ENCODE measurements at regions not wholly inside any gene's neighbourhood (a gene's known extent, or its start where the extent isn't known, plus 50 kb on each side); places are given as distances from the start of the nearest gene placed in this dataset.

DNA sequence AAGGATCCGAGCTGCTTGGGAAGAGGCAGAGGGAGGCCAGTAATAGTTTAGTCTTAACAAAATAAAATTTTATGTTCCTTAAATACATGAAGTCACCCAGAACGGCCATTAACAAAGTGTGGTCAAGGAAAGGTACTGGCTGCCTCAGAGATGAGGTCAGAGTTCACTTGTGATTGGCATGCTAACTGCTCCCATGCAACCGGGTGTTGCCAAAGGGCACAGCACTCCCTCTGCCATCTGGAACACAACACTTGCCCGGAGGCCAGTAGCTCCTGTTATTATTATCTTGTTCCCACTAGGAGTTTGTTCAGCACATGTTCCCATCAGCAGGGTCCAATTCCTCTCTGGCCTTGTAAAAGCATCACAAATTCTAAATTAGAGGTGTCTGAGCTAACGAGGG, 207.0 kb downstream of the CYP26B1 start:
- Histone ChIP-seq H3K79me2 (ENCODE audit: insufficient read depth) (no peaks in the 10 kb centered on the region), H3F3A (replicated peaks; ENCODE audit: insufficient read depth) (no peaks in the 10 kb centered on the region), H3K9ac (no peak overlapping the region), H4K20me1 (ENCODE audit: insufficient read depth) (no peaks in the 10 kb centered on the region), H2AFZ (ENCODE audit: low read depth) (no peak overlapping the region), H3K9me3 (no peaks in the 10 kb centered on the region), H3K4me3 (ENCODE audit: low read depth in 2 of 2, low read length in 1 of 2) (no peak overlapping the region), H3K4me2 (no peak overlapping the region), H3K27ac (ENCODE audit: low read depth in 2 of 2, low read length in 1 of 2) (no peak overlapping the region), H3K27me3 (ENCODE audit: insufficient read depth) (no peaks in the 10 kb centered on the region), H3K4me1 (ENCODE audit: control insufficient read depth in 1 of 2, insufficient read depth in 2 of 2, low read depth in 1 of 2, low read length in 1 of 2) (peaks cover 0 to 4% of the 10 kb centered on the region in 2 experiments; a peak in 1 of 4 replicates), H3K9me2 (no peaks in the 10 kb centered on the region), H3K36me3 (replicated peaks in 1 of 2; ENCODE audit: control insufficient read depth in 1 of 2, insufficient read depth in 2 of 2, low read length in 1 of 2) (no peaks in the 10 kb centered on the region)
- TF ChIP-seq RXRA (IDR thresholded peaks at IDR 0.05; ENCODE audit: borderline replicate concordance, low read depth) = no peak
- TF ChIP-seq MXI1 (IDR thresholded peaks at IDR 0.05; ENCODE audit: low read depth, low read length) = no peak
- TF ChIP-seq USF2 (IDR thresholded peaks at IDR 0.05; ENCODE audit: borderline replicate concordance, low read depth, low read length) = no peak
- TF ChIP-seq GATA2 (CRISPR knock-in tag; IDR thresholded peaks at IDR 0.05) = no peak
- no peak for TF ChIP-seq FOXJ3 (CRISPR knock-in tag; IDR thresholded peaks at IDR 0.05)
- no peak for TF ChIP-seq TCF12 (IDR thresholded peaks at IDR 0.05)
- no peak for TF ChIP-seq TAF1 (IDR thresholded peaks at IDR 0.05; ENCODE audit: borderline replicate concordance, low read depth, low read length)
- no peak for TF ChIP-seq FOSL2 (IDR thresholded peaks at IDR 0.05; ENCODE audit: borderline replicate concordance, low read depth)
- CTCF ChIA-PET = interaction anchor here (1.0 to 3.0 kb wide), 3 partner anchors 10 to 209 kb away, joined by 3 to 20 read pairs (median 3); no protein-coding TSS in a partner anchor
- no peak for DNase-seq
- 36% methylated on average over 5 of the region's 5 CpGs for WGBS (ENCODE audit: low lambda C conversion rate)
- POLR2A ChIA-PET = no interaction called here

- H3K9me2 ChIP-seq = no peaks in the 10 kb centered on the region
- no peaks in the 10 kb centered on the region for H3F3A ChIP-seq (replicated peaks; ENCODE audit: insufficient read depth)
- TF ChIP-seq FOXJ3 (CRISPR knock-in tag; IDR thresholded peaks at IDR 0.05) = no peak
- TF ChIP-seq TEAD4 (IDR thresholded peaks at IDR 0.05; ENCODE audit: borderline replicate concordance, insufficient read depth) = no peak
- TF ChIP-seq POLR2AphosphoS5 (IDR thresholded peaks at IDR 0.05; ENCODE audit: low read depth, low read length) = no peak
- TF ChIP-seq FOXM1 (IDR thresholded peaks at IDR 0.05; ENCODE audit: low read depth) = no peak
- no peak for TF ChIP-seq RCOR1 (IDR thresholded peaks at IDR 0.05; ENCODE audit: low read length)
- no peak for TF ChIP-seq PBX3 (IDR thresholded peaks at IDR 0.05)
- TF ChIP-seq EP300 (IDR thresholded peaks at IDR 0.05; ENCODE audit: borderline replicate concordance in 1 of 2, low read depth in 1 of 2, low read length in 1 of 2) = no peak
- TF ChIP-seq MEF2A (IDR thresholded peaks at IDR 0.05; ENCODE audit: borderline replicate concordance, low read depth) = no peak
- TF ChIP-seq MXI1 (IDR thresholded peaks at IDR 0.05; ENCODE audit: low read depth, low read length) = no peak
- TF ChIP-seq RXRA (IDR thresholded peaks at IDR 0.05; ENCODE audit: borderline replicate concordance, low read depth) = no peak
- TF ChIP-seq SMC3 (IDR thresholded peaks at IDR 0.05; ENCODE audit: low read depth, low read length) = no peak
- no peak for TF ChIP-seq GABPA (IDR thresholded peaks at IDR 0.05; ENCODE audit: low read depth)
- TF ChIP-seq REST (IDR thresholded peaks at IDR 0.05; ENCODE audit: low read depth, low read length) = no peak
- TF ChIP-seq FOSL2 (IDR thresholded peaks at IDR 0.05; ENCODE audit: borderline replicate concordance, low read depth) = no peak
- TF ChIP-seq JUND (IDR thresholded peaks at IDR 0.05) = no peak
- H3K9me3 ChIP-seq = no peaks in the 10 kb centered on the region
- H3K27ac ChIP-seq (ENCODE audit: low read depth in 2 of 2, low read length in 1 of 2) = no peak overlapping the region
- H3K9ac ChIP-seq = no peak overlapping the region
- DNase-seq = no peak
- no peaks in the 10 kb centered on the region for H3K27me3 ChIP-seq (ENCODE audit: insufficient read depth)
- H3K79me2 ChIP-seq (ENCODE audit: insufficient read depth) = no peaks in the 10 kb centered on the region
- CTCF ChIA-PET = interaction anchor here (1.4 to 5.2 kb wide), 3 partner anchors 16 to 210 kb away, joined by 3 to 39 read pairs (median 20); no protein-coding TSS in a partner anchor
- no peak overlapping the region for H3K4me3 ChIP-seq (ENCODE audit: low read depth in 2 of 2, low read length in 1 of 2)
- POLR2A ChIA-PET = no interaction called here
- no peak overlapping the region for H2AFZ ChIP-seq (ENCODE audit: low read depth)
- no peaks in the 10 kb centered on the region for H4K20me1 ChIP-seq (ENCODE audit: insufficient read depth)
- peaks cover 0 to 4% of the 10 kb centered on the region in 2 experiments; a peak in 1 of 4 replicates for H3K4me1 ChIP-seq (ENCODE audit: control insufficient read depth in 1 of 2, insufficient read depth in 2 of 2, low read depth in 1 of 2, low read length in 1 of 2)
- no peaks in the 10 kb centered on the region for H3K36me3 ChIP-seq (replicated peaks in 1 of 2; ENCODE audit: control insufficient read depth in 1 of 2, insufficient read depth in 2 of 2, low read length in 1 of 2)
- H3K4me2 ChIP-seq = no peak overlapping the region
- 54% methylated on average over 12 of the region's 13 CpGs for WGBS (ENCODE audit: low lambda C conversion rate)
These were observed 207.8 kb downstream of the CYP26B1 start for GRCh38 chr2:71939588-71940535.

Data from SK-N-SH (cell line).